ENCODE measurements at regions not wholly inside any gene's neighbourhood (a gene's known extent, or its start where the extent isn't known, plus 50 kb on each side); places are given as distances from the start of the nearest gene placed in this dataset.

GRCh38 chr5:179407191-179408175, 62.2 kb upstream of the ADAMTS2 start:
- TF ChIP-seq CTCF (IDR thresholded peaks at IDR 0.05; ENCODE audit: low read length) (no peak), EZH2 (IDR thresholded peaks at IDR 0.05; ENCODE audit: borderline replicate concordance, low read length) (no peak)

Data from OCI-LY1 (cell line).